OCI-LY3 (cell line): ENCODE measurements at regions not wholly inside any gene's neighbourhood (a gene's known extent, or its start where the extent isn't known, plus 50 kb on each side); places are given as distances from the start of the nearest gene placed in this dataset.

ENCODE experiments used
- H2AFZ ChIP-seq: fragments of 200-600, 300-600 bp; shearing (Covaris generic); 2 replicates; pipeline ENCODE4 v1.6.0; 2014; ENCODE audit warnings: antibody characterized with exemption, low read depth, low read length
- H3K27ac ChIP-seq: fragments of 200-600, 300-600 bp; sonication (generic); 2 replicates; pipeline ENCODE4 v1.5.1; 2014; ENCODE audit warnings: mild to moderate bottlenecking, low read length, moderate library complexity, mixed read lengths
- H3K27me3 ChIP-seq: fragments of 200-600, 300-600 bp; sonication (generic); 2 replicates; pipeline ENCODE4 v1.6.1; 2014; ENCODE audit warnings: low read depth, low read length, mixed read lengths
- H3K36me3 ChIP-seq: fragments of 200-600, 300-600 bp; sonication (generic); replicated peaks from 2 replicates; pipeline ENCODE3; 2014; ENCODE audit warnings: low read depth, low read length, mixed read lengths
- H3K4me1 ChIP-seq: fragments of 300-600, 200-600 bp; sonication (generic); 2 replicates; pipeline ENCODE4 v1.6.1; 2014; ENCODE audit warnings: low read length, mixed read lengths
- H3K4me2 ChIP-seq: fragments of 200-600, 300-600 bp; sonication (generic); 2 replicates; pipeline ENCODE4 v1.6.1; 2014; ENCODE audit warnings: low read length, mixed read lengths
- H3K4me3 ChIP-seq: fragments of 300-600, 200-600 bp; sonication (generic); 2 replicates; pipeline ENCODE4 v1.5.1; 2014; ENCODE audit warnings: antibody characterized with exemption, mild to moderate bottlenecking, low read length, moderate library complexity
- H3K79me2 ChIP-seq: fragments of 300-600, 200-600 bp; shearing (Covaris generic); 2 replicates; pipeline ENCODE4 v1.6.1; 2014; ENCODE audit warnings: mild to moderate bottlenecking, low read length, mixed read lengths
- H3K9ac ChIP-seq: fragments of 300-600, 200-600 bp; shearing (Covaris generic); 2 replicates; pipeline ENCODE4 v1.6.0; 2014; ENCODE audit warnings: mild to moderate bottlenecking, low read length, moderate library complexity
- H3K9me3 ChIP-seq: fragments of 200-600, 300-600 bp; shearing (Covaris generic); 2 replicates; pipeline ENCODE4 v1.6.1; 2014; ENCODE audit warnings: low read length, mixed read lengths; ENCODE audit not compliant: insufficient read depth
- H4K20me1 ChIP-seq: fragments of 200-600, 300-600 bp; sonication (generic); 2 replicates; pipeline ENCODE4 v1.6.1; 2016; ENCODE audit warnings: low read length, mixed read lengths; ENCODE audit not compliant: insufficient read depth
- CTCF ChIP-seq: fragments of 200-600, 300-600 bp; sonication (generic); IDR thresholded peaks from 2 replicates; pipeline ENCODE4 v1.5.1; 2014; ENCODE audit warnings: antibody characterized with exemption, low read length, low read depth
- EZH2phosphoT487 ChIP-seq: fragments of 200-600 bp; shearing (Covaris generic); IDR thresholded peaks from 2 replicates; pipeline ENCODE4 v1.6.1; 2018; ENCODE audit warnings: antibody characterized with exemption, mixed run types, low read depth

GRCh38 chr10:108241166-108241565, 1076.7 kb upstream of the SORCS1 start:
- no peaks in the 10 kb centered on the region for H3K36me3 ChIP-seq
- no peak overlapping the region for H3K9ac ChIP-seq
- no peaks in the 10 kb centered on the region for H3K9me3 ChIP-seq
- H3K27me3 ChIP-seq: no peaks in the 10 kb centered on the region
- no peak overlapping the region for H3K27ac ChIP-seq
- no peak overlapping the region for H2AFZ ChIP-seq
- no peaks in the 10 kb centered on the region for H3K4me1 ChIP-seq
- no peaks in the 10 kb centered on the region for H4K20me1 ChIP-seq
- H3K4me2 ChIP-seq: no peak overlapping the region
- TF ChIP-seq CTCF: no peak
- TF ChIP-seq EZH2phosphoT487: no peak
- H3K79me2 ChIP-seq: no peaks in the 10 kb centered on the region
- H3K4me3 ChIP-seq: no peak overlapping the region

- Histone ChIP-seq H3K79me2 (no peaks in the 10 kb centered on the region), H3K9me3 (no peaks in the 10 kb centered on the region), H4K20me1 (no peaks in the 10 kb centered on the region), H2AFZ (no peak overlapping the region), H3K27me3 (no peaks in the 10 kb centered on the region), H3K27ac (no peak overlapping the region), H3K4me3 (no peak overlapping the region), H3K36me3 (no peaks in the 10 kb centered on the region), H3K4me1 (no peaks in the 10 kb centered on the region), H3K4me2 (no peak overlapping the region), H3K9ac (no peak overlapping the region)
- TF ChIP-seq EZH2phosphoT487 (no peak), CTCF (no peak)
These were observed 1073.8 kb upstream of the SORCS1 start for GRCh38 chr10:108238261-108238660.

GRCh38 chr10:108230478-108231170, 1066.1 kb upstream of the SORCS1 start:
- Histone ChIP-seq H3K27me3 (no peaks in the 10 kb centered on the region), H2AFZ (no peak overlapping the region), H3K36me3 (no peaks in the 10 kb centered on the region), H3K4me2 (no peak overlapping the region), H3K79me2 (no peaks in the 10 kb centered on the region), H4K20me1 (no peaks in the 10 kb centered on the region), H3K4me1 (no peaks in the 10 kb centered on the region), H3K27ac (no peak overlapping the region), H3K9me3 (no peaks in the 10 kb centered on the region), H3K9ac (no peak overlapping the region), H3K4me3 (no peak overlapping the region)
- TF ChIP-seq EZH2phosphoT487: no peak
- TF ChIP-seq CTCF: no peak

GRCh38 chr10:108208732-108209131, 1044.2 kb upstream of the SORCS1 start:
- H3K9ac ChIP-seq: no peak overlapping the region
- no peak for TF ChIP-seq CTCF
- TF ChIP-seq EZH2phosphoT487: no peak
- H3K4me2 ChIP-seq: no peak overlapping the region
- H3K27me3 ChIP-seq: no peaks in the 10 kb centered on the region
- no peak overlapping the region for H2AFZ ChIP-seq
- H4K20me1 ChIP-seq: no peaks in the 10 kb centered on the region
- H3K79me2 ChIP-seq: no peaks in the 10 kb centered on the region
- H3K4me3 ChIP-seq: no peak overlapping the region
- H3K36me3 ChIP-seq: no peaks in the 10 kb centered on the region
- H3K4me1 ChIP-seq: peaks cover 5% of the 10 kb centered on the region
- no peak overlapping the region for H3K27ac ChIP-seq
- H3K9me3 ChIP-seq: no peaks in the 10 kb centered on the region
